NCI-H2081 (cell line): ENCODE measurements at regions not wholly inside any gene's neighbourhood (a gene's known extent, or its start where the extent isn't known, plus 50 kb on each side); places are given as distances from the start of the nearest gene placed in this dataset.
A peak's percentile ranks its signal among the peaks of the same experiment; 100 is the strongest.

Experiments used
- DNase-seq, 2 experiments: peaks; one replicate each; lab custom pipeline; 2025; lab: John Stamatoyannopoulos, UW

GRCh38 chr15:81595752-81596151 lies 221.7 kb upstream of the TMC3 start:
- peak in 1 of 2 experiments; percentile 8 for DNase-seq

GRCh38 chr15:81589671-81590070 lies 215.7 kb upstream of the TMC3 start:
- DNase-seq, result no peak

DNA sequence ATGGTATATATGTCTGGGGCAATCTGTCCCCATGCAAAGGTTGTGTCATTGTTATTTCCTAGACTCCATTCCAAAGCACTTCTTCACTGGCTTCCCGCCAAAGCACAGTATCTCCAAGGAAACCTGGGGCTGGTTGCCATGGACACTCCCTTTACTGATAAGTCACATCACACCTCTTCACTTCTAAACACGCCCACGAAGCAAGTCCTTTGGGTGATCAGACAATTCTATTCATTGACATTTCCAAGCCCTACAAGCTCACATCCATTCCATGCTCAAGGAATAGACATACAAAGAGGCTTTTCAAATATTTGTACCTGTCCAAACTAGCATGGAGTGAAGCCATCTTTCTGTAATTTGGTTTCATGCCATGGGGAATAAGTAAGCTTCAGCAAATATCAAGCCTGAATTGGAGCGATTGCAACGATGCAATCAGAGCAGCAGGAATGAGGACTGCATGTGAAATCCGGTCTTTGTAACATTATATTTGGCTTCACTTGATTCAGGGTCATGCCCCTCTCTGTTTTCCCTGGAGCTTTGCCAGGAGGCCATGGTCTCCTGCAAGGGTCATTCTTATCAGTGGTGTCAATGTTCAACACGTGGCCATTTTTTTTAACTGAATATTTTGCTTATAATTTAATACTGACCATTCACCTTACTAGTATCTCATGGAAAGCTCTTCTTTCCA lies 201.6 kb upstream of the TMC3 start:
- DNase-seq, result peak in 1 of 2 experiments; percentile 34

DNA sequence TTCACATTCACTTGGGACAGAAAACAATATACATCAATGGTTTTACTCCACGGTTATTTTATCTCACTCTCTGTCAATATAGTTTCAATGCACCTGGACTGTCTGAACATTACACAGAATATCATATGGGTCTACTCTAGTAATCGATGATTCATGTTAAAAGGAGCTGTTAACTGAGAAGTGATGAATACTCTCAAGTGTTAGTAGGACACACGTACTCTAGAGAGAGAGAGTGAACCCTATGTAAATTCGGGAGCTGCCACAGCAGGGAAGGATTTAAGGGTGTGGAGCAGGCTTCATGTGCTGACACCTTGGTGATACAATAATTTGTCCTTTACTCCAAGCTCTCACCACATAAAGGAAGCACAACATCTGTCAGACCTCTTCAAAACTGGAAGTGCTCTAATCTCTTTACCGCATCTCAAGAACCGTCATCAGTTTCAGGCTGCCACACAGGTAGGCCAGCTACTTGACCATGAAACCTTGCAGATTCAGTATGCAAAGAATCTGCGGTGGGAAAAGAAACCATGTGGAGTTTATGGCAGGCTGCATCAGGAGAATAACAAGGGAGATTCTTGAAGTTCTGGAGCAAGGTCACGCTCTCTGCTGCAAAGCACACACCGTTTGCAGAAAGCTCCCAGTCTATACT lies 199.2 kb upstream of the TMC3 start:
- no peak for DNase-seq

- no peak for DNase-seq
Measured at GRCh38 chr15:81572190-81572589, 198.2 kb upstream of the TMC3 start.

GRCh38 chr15:81569286-81570080 lies 195.5 kb upstream of the TMC3 start:
- no peak for DNase-seq

GRCh38 chr15:81567924-81568323 lies 193.9 kb upstream of the TMC3 start:
- no peak for DNase-seq

- no peak for DNase-seq
Measured at GRCh38 chr15:81562986-81563385, 189.0 kb upstream of the TMC3 start.

- no peak for DNase-seq
Measured at GRCh38 chr15:81560405-81560804, 186.4 kb upstream of the TMC3 start.

- no peak for DNase-seq
Measured at GRCh38 chr15:81558056-81558455, 184.0 kb upstream of the TMC3 start.

- DNase-seq, result no peak
Measured at GRCh38 chr15:81555346-81555745, 181.3 kb upstream of the TMC3 start.

DNA sequence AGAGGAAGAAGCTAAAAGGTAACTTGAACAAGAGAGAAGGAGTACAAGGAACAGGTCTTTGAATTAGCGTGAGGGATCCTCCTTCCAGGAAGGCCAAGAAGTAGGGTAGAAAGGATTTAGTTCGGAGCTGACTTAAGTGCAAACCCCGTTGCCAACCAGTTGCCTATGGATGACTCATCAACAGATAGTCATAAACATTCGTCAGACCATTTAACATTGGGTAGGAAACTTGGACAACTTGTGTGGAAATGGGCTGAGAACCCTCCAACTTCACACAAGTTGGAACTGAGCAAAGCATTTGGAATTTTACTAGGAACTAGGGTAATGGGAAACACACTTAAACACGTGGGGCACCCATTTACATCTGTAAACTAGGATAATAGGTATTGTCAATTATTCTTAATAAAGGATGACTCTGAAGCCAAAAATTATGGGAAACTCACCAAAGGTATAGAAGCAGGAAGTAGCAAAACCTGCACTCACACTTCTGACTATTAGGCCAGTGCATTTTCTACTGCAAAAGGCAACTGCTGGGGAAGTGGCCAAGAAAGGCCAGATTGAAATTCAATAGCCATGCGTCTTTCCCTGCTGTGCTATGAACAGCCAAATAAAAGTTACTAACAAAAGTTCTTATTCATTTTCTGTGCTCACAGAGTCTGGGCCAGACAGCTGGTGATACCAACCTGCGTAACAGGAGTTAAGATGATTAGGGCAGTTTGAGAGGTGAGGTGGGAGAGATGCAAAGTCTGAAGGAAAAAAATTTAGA lies 174.5 kb upstream of the TMC3 start:
- no peak for DNase-seq

DNA sequence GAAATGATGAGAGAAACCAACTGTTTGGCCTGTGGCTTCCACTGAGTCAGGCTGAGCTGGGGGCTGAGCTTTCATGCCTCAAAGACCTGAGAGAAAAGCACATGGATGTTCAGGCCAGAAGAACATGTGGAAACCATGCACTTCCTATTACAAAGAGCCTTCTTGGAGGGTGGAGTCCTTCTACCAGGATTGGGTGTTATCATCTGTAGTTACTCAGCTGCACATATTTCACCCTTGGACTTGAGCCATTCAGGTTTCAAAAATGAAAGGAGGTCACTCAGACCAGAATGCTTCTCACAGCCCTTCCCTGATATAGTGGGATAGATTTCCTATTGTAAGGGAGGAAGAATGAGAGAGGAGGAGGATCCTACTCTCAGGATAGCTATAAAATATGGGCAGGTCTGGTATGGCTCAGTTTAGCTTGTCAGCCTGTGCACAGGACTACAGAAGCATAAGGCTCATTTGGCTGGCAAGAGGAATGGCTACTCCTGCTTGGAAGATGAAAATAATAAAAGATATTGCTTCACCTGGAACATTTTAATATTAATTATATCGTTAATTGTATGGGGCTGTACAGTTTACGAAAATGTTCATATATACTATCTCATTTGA lies 173.6 kb upstream of the TMC3 start:
- DNase-seq, result no peak

DNA sequence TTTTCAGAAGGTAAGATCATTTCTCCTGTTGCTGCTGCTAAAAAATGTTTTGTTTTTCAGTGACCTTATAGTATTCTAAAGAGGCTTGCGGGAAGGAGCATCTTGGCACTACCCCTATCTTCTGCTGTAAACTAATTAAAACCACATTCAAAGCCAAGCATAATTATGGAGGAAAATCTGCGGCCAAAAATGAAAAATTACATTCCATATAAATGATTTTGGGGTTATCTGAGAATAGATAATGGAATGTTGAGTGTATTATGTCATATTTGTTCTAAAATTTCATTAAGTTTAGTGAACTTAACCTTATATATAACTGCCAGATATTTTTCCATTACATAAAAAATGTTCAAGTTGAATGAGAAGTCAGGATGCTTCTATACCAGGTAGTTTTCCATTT lies 170.4 kb upstream of the TMC3 start:
- no peak for DNase-seq

GRCh38 chr15:81540909-81541308 lies 166.9 kb upstream of the TMC3 start:
- DNase-seq, result no peak

DNA sequence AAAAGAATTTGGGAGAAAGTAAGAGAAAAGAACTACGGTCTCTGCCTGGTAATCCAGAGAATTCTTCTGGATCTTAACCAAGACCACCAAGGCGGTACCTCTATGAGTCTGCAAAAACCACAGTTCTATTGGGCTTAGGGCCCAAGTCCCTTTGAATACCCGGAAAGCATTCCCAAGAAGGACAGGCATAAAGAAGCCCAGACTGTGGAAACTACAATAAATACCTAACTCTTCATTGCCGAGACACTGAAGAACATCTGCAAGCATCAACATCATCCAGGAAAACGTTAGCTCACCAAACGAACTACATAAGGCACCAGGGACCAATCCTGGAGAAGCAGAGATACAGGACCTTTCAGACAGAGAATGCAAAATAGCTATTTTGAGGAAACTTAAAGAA lies 162.3 kb upstream of the TMC3 start:
- DNase-seq, result no peak

DNA sequence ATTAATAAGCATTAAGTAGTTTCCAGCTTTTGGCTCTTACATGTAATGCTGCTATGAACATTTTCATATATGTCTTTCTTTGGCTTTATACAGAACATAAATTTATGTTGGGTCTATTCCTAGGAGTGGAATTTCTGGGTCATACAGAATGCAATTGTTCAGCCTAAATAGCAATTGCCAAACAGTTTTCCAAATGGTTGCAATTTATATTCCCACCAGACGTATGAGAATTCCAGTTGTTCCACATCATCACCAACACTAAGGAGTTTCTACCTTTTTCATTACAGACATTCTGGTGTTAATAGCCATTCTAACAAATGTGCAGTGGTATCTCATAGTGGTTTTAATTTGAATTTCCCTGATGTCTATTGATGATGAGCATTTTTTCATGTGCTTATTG lies 160.1 kb upstream of the TMC3 start:
- no peak for DNase-seq

DNA sequence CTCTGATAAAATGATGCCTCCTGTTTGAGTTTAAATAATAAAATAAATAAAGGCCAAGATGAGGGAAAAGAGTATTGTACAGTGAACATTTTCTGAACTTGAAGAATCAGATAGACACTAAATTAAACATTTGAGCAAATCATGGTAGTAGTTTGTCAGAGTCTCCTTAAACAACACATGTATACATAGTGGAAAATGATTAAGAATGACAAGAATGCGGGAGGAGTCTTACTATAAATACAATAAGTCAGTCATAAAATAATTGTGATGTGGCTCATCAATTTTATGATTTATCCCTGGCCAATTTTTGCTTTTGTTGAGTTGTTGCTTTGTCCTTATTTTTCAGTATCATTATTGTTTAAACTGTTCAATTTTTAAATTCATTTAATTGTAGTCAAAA lies 158.0 kb upstream of the TMC3 start:
- no peak for DNase-seq

DNA sequence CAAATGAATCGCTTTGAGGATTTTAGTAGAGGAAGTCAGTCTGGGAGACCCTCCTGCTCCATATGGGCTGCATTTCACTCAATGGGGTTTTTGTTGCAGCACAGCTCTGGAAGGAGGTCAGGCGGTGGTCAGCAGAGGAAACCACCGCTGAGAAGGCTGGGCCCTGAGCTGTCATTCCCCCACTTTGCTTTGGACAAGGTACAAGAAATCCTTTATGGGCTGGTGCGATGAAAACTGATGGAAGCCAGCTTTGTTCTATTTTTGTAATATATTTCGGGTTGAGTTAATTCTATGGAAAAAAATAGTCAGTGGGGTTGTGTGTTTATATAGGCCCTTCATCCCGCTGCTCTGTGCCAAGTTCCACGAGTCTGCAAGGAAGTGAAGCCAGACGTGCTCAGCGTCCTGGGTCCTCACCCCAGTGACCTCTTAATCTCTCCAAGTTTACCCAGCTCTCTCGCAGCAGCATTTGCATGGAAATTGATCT lies 157.1 kb upstream of the TMC3 start:
- DNase-seq, result no peak

GRCh38 chr15:81530271-81530691 lies 156.3 kb upstream of the TMC3 start:
- DNase-seq, result no peak

- DNase-seq, result no peak
Measured at GRCh38 chr15:81529481-81529880, 155.5 kb upstream of the TMC3 start.

GRCh38 chr15:81526029-81526428 lies 152.0 kb upstream of the TMC3 start:
- no peak for DNase-seq
